GM18519 (cell line): ENCODE measurements at regions not wholly inside any gene's neighbourhood (a gene's known extent, or its start where the extent isn't known, plus 50 kb on each side); places are given as distances from the start of the nearest gene placed in this dataset.
"Not testable (repeated sequence)": the region's sequence is repeated elsewhere in the genome, so short reads cannot be mapped to it uniquely, and the experiment has no call there.

Experiments
- ATAC-seq: cut with Tn5 transposase; IDR thresholded peaks from one replicate; pipeline ENCODE4 v1.9.1; 2021; ENCODE audit warnings: mild to moderate bottlenecking, moderate library complexity; ENCODE audit not compliant: unreplicated experiment, low FRiP score

DNA sequence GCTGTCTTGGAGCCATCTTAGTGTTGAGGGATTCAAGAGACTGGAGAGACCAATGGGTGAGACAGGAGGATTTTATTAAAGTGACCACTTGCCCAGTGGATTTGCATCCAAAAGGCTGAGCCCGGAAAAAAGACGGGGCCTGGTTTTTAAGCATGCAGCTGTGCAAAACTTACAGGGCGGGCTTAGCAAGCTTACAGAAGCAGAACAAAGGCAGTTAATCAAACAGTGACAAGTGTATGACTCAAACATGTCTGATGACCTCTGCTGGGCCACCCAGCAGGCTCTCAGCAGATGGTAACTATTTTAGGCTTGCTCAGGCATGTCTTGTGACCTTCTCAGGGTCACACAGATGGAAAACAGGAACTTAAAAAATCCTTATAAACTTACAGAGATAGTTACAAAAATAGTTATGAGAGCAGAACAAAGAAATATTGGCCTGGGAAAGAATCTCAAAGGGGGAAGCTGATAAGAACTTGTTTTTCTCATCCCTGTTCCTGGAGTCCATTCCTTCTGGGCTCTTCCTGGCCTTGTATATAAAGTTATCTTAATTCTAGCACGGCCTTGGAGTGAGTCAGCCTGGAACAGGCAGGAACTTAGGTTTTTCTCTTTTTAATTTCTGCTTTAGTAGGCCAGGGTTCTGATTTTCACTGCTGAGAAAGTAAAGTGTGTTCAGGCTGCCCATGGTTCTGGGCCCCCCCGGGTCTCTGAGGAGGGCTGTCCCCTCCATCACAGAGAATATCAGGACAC lies 141.3 kb downstream of the CCDC74A start:
- not testable (repeated sequence) for ATAC-seq

DNA sequence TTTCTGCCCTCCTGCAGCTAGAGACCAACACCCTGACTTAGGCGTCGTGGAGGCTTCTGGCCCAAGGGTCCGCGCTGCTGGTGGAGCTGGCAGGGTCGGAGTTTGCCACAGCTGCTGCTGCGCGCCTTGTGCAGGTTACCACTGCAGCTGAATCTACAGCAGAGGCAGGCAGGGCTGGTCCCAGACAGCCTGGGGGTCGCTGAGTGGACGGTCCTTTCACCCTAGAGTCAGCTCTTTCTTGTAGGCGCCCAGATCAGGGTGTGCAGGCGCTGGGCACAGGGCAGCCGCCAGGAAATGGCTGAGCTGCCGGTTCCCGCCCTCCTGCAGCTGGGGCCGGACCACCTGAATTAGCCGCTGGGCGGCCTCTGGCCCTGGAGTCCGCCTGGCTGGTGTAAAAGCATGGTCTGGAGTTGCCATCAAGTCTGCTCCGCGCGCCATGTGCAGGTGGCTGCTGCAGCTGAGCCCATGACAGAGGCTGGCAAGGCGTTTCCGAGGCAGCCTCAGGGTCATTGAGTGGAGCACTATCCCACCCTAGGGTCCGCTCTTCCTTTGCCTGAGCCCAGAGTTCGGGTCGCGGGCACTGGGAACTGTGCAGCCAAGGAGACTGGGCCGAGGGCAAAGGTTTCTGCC lies 144.3 kb downstream of the CCDC74A start:
- peak; percentile 1 for ATAC-seq

DNA sequence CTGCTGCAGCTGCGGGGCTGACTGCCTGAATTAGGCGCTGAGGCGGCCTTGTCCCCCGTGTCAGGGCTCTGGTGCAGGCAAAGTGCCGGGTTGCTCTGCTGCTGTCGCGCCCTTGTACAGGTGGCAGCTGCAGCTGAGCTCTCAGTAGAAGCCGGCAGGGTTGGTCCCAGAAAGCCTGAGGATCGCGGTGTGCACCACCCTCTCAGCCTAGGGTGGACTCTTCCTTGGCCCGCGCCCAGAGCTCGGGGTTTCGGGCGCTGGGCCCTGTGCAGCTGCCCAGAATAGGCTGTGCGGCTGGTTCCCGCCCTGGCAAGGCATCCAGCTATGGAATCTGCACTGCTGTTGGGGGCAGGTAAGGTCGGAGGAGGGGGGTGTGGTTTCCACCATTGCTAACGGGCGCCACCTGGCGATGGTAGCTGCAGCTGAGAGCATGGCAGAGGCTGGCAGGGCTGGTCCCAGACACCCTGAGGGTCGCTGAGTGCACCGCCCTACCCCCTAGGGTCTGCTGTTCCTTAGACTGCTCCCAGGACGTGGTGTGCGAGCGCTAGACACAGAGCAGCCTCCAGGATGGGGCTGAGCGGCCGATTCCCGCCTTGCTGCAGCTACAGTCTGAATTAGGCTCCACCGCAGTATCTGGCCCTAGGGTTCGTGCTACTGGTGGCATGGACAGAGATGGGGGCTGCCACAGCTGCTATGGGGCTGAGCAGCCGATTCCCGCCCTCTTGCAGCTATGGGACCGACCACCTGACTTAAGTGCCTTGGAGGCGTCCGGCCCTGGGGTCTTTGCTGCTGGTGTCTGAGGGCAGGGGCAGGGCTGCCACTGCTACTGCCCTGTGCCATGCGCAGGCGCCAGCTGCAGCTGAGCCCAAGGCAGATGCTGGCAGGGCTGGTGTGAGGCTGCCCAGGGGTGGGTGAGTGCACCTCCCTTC lies 145.0 kb downstream of the CCDC74A start:
- ATAC-seq, result peak; percentile 63

- ATAC-seq, result peak; percentile 81
Observed at GRCh38 chr2:131673400-131674173, 145.9 kb downstream of the CCDC74A start.

- ATAC-seq, result no peak
Observed at GRCh38 chr2:131674174-131674507, 146.5 kb downstream of the CCDC74A start.

DNA sequence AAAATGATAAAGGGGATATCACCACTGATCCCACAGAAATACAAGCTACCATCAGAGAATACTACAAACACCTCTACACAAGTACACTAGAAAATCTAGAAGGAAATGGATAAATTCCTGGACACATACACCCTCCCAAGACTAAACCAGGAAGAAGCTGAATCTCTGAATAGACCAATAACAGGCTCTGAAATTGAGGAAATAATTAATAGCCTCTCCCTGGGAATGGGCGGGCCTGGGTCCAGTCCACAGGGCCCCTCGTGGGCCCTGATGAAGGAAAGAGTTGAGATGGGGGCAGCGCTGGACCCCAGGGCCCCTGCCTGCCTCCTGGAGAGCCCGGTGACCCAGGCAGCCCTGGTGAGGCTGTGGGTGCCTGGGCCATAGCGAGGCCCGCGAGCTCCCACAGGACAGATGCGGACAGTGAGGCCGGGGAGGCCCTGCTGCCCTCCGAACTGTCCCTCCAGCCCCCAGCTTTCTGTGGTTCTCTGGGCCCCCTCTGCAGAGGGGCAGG lies 154.0 kb downstream of the CCDC74A start:
- ATAC-seq, result not testable (repeated sequence)

- ATAC-seq, result peak; percentile 100
Observed at GRCh38 chr2:131682122-131682944, 154.6 kb downstream of the CCDC74A start.

- ATAC-seq, result peak; percentile 27
Observed at GRCh38 chr2:131682945-131683330, 155.2 kb downstream of the CCDC74A start.

DNA sequence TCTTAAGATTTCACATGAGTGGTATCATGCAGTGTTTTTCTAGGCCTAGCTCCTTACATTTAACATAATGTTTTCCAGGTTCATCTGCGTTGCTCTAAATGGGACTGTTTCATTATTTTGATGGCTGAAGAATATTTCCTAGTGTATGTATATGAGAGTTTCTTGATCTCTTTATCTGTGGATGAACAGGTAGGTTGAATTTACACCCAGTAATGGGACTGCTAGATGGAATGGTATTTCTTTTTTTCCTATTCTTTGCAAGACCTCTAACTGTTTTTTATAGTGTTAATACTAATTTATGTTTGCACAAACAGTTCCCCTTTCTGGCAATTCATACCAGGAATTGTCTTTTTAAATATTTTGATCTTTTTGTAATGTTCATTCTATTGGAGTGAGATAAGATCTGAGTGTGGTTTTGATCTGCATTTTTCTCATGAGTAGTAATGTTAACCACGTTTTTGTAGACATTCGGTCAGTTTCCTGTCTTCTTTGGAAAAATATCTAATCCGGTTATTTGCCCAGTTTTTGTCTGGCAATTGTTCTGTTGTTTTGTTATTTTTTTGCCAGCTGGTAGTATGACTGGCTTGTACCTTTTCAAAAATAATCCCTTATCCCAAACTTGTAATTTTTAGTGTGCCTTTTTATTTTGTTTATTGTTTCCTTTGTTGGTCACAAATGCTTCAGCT lies 157.1 kb downstream of the CCDC74A start:
- not testable (repeated sequence) for ATAC-seq

DNA sequence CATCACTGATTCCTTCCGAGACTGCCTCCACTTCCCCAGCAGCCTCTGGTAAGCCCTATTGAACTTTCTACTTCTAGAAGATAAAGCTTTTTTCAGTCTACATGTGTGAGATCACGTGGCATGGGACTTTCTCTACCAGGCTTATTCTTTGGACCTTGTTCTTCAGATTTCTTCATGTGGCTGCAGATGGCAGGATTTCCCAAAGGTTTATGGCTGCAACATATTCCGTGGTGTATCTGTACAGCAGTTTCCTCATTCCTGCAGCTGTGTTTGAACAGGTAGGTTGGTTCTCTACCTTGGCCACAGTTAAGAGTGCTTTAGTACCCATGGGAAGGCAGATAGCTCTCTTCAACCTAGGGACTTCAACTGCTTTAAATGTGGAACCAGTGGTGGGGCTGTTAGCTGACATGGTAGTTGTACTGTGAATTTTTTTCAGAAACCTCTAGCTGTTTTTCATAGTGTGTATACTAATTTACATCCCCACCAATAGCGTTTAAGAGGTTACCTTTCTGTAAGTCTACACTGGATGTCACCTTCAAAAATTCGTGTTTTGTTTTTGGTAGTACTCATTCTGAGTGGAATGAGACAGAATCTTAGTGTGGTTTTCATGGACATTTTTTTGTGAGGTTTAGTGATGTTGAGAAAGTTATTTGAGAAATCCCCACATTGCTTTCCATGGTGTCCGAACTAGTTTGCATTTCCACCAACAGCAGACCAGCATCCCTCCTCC lies 158.6 kb downstream of the CCDC74A start:
- ATAC-seq, result not testable (repeated sequence)

GRCh38 chr2:131686894-131687238 lies 159.2 kb downstream of the CCDC74A start:
- ATAC-seq, result not testable (repeated sequence)

GRCh38 chr2:131689066-131689465 lies 161.4 kb downstream of the CCDC74A start:
- not testable (repeated sequence) for ATAC-seq

DNA sequence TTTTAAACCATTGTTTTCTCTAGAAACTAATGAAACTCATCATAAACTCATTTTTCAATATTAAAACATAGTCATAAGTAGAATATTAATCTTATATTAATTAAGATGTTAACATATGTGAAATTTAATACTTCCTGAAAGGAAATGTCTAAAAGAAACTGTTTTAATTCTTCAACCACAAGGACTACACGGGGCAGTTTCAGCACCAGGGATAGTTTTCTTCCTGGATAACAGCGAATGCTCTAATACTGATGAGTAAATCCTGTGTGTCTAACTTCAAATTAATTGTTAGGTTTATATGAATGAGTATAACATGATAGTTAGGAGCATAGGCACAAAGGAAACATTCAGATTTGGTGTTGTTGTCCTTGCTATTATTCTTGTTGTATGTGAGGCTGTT lies 183.6 kb downstream of the CCDC74A start:
- not testable (repeated sequence) for ATAC-seq

DNA sequence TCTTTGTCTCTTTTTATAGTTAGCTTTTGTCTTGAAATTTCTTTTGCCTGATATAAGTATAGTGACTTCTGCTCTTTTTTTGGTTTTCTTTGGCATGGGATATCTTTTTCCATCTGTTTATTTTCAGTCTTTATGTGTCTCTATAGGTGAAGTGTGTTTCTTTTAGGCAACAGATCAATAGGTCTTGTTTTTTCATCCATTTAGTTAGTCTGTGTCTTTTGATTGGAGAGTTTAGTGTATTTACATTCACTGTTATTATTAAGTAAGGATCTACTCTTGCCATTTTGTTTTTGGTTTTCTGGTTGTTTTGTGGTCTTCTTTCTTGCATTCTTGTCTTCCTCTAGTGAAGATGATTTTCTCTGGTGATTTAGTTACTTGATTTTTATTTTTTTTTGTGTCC lies 190.2 kb downstream of the CCDC74A start:
- ATAC-seq, result not testable (repeated sequence)

DNA sequence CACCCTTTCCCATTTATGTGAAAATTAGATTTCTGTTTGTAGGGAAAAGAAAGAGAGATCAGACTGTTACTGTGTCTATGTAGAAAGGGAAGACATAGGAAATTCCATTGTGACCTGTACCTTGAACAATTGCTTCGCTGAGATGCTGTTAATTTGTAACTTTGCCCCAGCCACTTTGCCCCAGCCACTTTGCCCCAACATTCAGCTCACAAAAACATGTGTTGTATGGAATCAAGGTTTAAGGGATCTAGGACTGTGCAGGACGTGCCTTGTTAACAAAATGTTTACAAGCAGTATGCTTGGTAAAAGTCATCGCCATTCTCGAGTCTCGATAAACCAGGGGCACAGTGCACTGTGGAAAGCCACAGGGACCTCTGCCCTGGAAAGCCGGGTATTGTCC lies 193.5 kb downstream of the CCDC74A start:
- ATAC-seq, result not testable (repeated sequence)

DNA sequence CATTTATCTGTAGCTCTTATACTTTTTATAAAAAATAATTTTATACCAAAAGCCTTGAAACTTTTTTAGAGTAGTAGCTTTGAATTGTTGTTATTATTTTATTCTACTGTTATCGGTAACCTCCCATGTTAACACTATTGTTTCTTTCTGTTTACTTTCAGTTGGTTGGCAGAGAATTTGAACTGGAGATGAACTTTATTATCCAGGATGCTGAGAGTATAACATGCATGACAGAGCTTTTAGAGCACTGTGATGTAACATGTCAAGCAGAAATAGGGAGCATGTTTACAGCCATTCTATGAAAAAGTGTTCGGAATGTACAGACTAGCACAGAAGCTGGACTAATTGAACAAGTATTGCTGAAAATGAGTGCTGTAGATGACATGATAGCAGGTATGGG lies 194.6 kb downstream of the CCDC74A start:
- ATAC-seq, result not testable (repeated sequence)

- no peak for ATAC-seq
Observed at GRCh38 chr2:131724019-131724418, 196.3 kb downstream of the CCDC74A start.

DNA sequence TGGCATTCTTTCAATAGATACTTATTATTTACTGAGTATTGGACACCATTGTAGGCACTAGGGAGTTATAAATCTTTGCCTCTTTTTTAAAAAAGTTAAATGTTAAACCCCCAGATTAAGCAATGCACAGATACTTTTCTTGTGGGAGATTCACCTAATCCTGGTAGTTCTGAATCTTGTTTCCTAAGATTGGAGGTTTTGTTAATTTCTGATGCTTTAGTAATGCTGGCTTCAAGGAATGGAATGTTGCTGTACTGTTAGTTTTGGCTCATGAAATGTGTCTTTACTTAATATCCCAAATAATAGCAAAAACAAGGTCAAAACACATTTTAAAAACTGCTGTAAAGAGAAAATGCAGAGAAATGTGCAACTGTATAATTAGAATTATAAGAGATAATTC lies 200.8 kb downstream of the CCDC74A start:
- ATAC-seq, result not testable (repeated sequence)
